Upper lobe of right lung (tissue), 1 donor: ENCODE measurements at regions not wholly inside any gene's neighbourhood (a gene's known extent, or its start where the extent isn't known, plus 50 kb on each side); places are given as distances from the start of the nearest gene placed in this dataset.

Experiments used
- ATAC-seq: fragments of 200-7000 bp; cut with Tn5 transposase; one replicate; pipeline ENCODE4 v1.9.1; 2020; ENCODE audit warnings: mild to moderate bottlenecking, moderate library complexity
- DNase-seq: peaks from one replicate; pipeline ENCODE4 v3.0.0-alpha.2; 2020
- H3K27ac ChIP-seq: fragments of 200-600 bp; one replicate; pipeline ENCODE4 v1.8.0; 2022
- H3K27me3 ChIP-seq: fragments of 200-600 bp; one replicate; pipeline ENCODE4 v1.8.0; 2022; ENCODE audit warnings: mild to moderate bottlenecking
- H3K36me3 ChIP-seq: fragments of 200-600 bp; one replicate; pipeline ENCODE4 v1.8.0; 2022
- H3K4me1 ChIP-seq: fragments of 200-600 bp; one replicate; pipeline ENCODE4 v1.8.0; 2022
- H3K4me3 ChIP-seq: fragments of 200-600 bp; one replicate; pipeline ENCODE4 v1.8.0; 2022; ENCODE audit warnings: mild to moderate bottlenecking
- H3K9me3 ChIP-seq: fragments of 200-600 bp; one replicate; pipeline ENCODE4 v1.8.0; 2022
- intact Hi-C: fragments of 100-400 bp; cut with DNase I; formaldehyde crosslinking; loops from one replicate; pipeline ENCODE4 v1.11.0; 2022
- TF ChIP-seq, protein P1 (sequence below): fragments of 200-600 bp; IDR thresholded peaks from one replicate; pipeline ENCODE4 v1.8.0; 2022; ENCODE audit warnings: antibody characterized with exemption
- donor health status: DM: no; HTN: yes; CAD: no; lungs with severe emphysema.

DNA sequence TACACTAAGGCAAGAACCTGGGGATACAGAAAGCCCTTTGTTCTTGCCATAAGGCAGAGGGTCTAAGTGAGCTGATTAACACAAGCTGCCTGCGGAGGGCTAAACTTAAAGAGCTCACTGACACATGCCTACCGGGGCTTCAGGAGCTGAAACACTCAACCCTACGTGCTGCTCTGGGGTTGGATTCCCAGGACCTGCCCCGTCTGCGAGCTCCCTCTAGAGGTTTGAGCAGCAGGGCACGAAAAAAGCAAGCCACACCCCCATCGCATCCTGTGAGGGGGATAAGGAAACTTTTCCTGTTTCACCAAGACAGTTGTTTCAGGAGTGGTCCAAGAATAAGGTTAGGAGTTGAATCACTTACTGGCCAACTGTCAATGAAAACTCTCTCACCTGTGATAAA, 562.1 kb downstream of the TMX3 start:
- H3K4me1 ChIP-seq: no peaks in the 10 kb centered on the region
- no peaks in the 10 kb centered on the region for H3K36me3 ChIP-seq
- TF ChIP-seq, protein P1, sequence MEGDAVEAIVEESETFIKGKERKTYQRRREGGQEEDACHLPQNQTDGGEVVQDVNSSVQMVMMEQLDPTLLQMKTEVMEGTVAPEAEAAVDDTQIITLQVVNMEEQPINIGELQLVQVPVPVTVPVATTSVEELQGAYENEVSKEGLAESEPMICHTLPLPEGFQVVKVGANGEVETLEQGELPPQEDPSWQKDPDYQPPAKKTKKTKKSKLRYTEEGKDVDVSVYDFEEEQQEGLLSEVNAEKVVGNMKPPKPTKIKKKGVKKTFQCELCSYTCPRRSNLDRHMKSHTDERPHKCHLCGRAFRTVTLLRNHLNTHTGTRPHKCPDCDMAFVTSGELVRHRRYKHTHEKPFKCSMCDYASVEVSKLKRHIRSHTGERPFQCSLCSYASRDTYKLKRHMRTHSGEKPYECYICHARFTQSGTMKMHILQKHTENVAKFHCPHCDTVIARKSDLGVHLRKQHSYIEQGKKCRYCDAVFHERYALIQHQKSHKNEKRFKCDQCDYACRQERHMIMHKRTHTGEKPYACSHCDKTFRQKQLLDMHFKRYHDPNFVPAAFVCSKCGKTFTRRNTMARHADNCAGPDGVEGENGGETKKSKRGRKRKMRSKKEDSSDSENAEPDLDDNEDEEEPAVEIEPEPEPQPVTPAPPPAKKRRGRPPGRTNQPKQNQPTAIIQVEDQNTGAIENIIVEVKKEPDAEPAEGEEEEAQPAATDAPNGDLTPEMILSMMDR: no peak
- intact Hi-C loops: no loop called here
- peak; percentile 52 for ATAC-seq
- H3K27ac ChIP-seq: no peak overlapping the region
- no peak overlapping the region for H3K4me3 ChIP-seq
- no peak for DNase-seq
- no peaks in the 10 kb centered on the region for H3K9me3 ChIP-seq
- H3K27me3 ChIP-seq: no peaks in the 10 kb centered on the region

DNA sequence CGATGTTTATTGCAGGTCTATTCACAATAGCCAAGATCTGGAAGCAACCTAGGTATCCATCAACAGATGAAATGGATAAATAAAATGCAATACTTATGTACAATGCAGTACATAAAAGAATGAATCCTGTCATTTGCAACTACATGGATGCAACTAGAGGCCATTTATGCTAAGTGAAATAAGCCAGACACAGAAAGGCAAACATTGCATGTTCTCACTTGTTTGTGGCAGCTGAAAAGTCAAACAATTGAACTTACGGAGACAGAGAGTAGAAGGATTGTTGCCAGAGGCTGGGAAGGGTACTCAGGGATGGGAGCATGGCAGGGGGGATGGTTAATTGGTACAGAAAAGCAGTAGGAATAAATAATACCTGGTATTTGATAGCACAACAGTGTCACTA, 563.9 kb downstream of the TMX3 start:
- no peak overlapping the region for H3K4me3 ChIP-seq
- no peaks in the 10 kb centered on the region for H3K27me3 ChIP-seq
- H3K9me3 ChIP-seq: no peaks in the 10 kb centered on the region
- H3K36me3 ChIP-seq: no peaks in the 10 kb centered on the region
- ATAC-seq: no peak
- TF ChIP-seq, protein P1: no peak
- DNase-seq: no peak
- H3K27ac ChIP-seq: no peak overlapping the region
- no peaks in the 10 kb centered on the region for H3K4me1 ChIP-seq
- intact Hi-C loops: no loop called here

DNA sequence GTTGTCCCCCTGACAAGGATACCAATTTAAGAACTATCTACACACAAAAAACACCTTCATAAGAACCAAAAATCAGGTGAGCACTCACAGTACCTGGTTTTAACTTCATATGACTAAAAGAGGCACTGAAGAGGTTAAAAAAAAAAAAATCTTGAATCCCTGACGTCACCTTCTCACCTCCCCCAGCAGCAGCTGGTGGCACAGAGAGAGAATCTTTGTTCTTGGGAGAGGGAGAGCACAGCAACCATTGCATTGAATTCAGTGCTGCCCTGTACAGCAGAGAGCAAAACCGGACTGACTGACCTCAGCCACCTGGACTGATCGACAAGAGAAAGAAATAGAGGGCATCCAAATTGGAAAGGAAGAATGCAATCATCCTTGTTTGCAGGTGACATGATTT, 566.0 kb downstream of the TMX3 start:
- no peaks in the 10 kb centered on the region for H3K4me1 ChIP-seq
- no peak for ATAC-seq
- TF ChIP-seq, protein P1: no peak
- H3K4me3 ChIP-seq: no peak overlapping the region
- no peaks in the 10 kb centered on the region for H3K27me3 ChIP-seq
- intact Hi-C loops: no loop called here
- no peaks in the 10 kb centered on the region for H3K36me3 ChIP-seq
- DNase-seq: no peak
- no peak overlapping the region for H3K27ac ChIP-seq
- no peaks in the 10 kb centered on the region for H3K9me3 ChIP-seq

DNA sequence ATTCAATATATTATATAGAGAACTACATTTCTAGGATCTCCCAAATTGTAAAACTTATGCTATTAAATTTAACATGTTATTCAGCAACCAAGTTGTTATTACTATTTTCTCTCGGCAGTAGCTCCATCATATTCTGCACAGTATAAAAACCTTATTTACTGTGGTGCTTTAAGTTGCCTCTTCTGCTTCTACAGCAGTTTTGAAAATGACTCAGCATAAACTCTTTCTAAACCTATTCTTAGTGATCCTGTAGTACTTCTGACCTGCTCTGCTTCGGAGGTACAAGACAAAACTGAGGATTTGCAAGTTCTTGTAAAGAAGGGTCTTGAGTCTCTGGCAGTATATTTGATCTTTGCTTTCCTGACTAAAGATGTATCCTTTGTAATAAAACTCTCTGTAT, 567.2 kb downstream of the TMX3 start:
- DNase-seq (no peak), ATAC-seq (no peak)
- no peaks in the 10 kb centered on the region for H3K4me1 ChIP-seq
- intact Hi-C loops: no loop called here
- H3K27me3 ChIP-seq: no peaks in the 10 kb centered on the region
- TF ChIP-seq, protein P1: no peak
- H3K9me3 ChIP-seq: no peaks in the 10 kb centered on the region
- H3K27ac ChIP-seq: no peak overlapping the region
- no peaks in the 10 kb centered on the region for H3K36me3 ChIP-seq
- no peak overlapping the region for H3K4me3 ChIP-seq

DNA sequence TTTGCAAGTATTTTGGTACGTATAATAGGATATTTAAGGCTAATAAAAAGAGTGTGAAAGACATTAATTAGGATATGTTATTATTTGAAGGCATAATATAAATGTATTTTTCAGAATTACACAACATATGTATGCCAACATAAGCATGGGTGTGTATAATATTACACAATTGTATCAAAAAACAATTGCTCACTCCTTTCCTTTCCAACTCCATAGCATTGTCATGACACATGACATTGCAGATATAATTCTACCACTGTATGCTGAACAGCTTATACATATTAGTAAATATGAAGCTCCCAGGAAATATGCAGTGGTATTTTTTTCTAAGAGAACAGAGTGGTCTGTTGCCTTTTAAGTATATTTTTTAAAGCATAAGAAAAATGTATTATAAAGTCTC, 593.1 kb downstream of the TMX3 start:
- no peaks in the 10 kb centered on the region for H3K4me1 ChIP-seq
- intact Hi-C loops: no loop called here
- TF ChIP-seq, protein P1: no peak

DNA sequence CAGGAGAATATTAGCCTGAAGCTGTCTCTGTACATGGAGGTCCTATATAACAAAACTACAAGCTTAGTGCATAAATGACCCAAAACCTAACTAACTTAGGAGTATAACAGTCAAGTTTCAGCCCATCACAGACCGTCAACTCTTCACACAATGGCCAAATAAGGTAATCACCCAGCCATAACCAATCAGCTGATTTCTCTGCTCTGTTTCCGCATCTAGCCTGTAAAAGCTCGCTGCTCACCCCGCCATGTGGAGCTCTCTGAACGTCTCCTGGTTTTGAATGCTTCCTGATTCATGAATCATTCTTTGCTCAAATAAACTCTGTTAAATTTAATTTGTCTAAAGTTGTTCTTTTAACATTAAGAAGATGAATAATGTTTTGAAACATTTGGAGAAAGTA, 593.6 kb downstream of the TMX3 start:
- Histone ChIP-seq H3K36me3 (no peaks in the 10 kb centered on the region), H3K4me3 (no peak overlapping the region), H3K27me3 (no peaks in the 10 kb centered on the region), H3K27ac (no peak overlapping the region), H3K4me1 (no peaks in the 10 kb centered on the region), H3K9me3 (no peaks in the 10 kb centered on the region)
- TF ChIP-seq, protein P1: no peak
- intact Hi-C loops: no loop called here
- ATAC-seq (no peak), DNase-seq (no peak)

More for the DNA sequence above, 593.1 kb downstream of the TMX3 start:
- Histone ChIP-seq H3K4me3 (no peak overlapping the region), H3K9me3 (no peaks in the 10 kb centered on the region), H3K27ac (no peak overlapping the region), H3K27me3 (no peaks in the 10 kb centered on the region), H3K36me3 (no peaks in the 10 kb centered on the region)
- DNase-seq (no peak), ATAC-seq (no peak)
